ENCODE measurements at regions not wholly inside any gene's neighbourhood (a gene's known extent, or its start where the extent isn't known, plus 50 kb on each side); places are given as distances from the start of the nearest gene placed in this dataset.

DNA sequence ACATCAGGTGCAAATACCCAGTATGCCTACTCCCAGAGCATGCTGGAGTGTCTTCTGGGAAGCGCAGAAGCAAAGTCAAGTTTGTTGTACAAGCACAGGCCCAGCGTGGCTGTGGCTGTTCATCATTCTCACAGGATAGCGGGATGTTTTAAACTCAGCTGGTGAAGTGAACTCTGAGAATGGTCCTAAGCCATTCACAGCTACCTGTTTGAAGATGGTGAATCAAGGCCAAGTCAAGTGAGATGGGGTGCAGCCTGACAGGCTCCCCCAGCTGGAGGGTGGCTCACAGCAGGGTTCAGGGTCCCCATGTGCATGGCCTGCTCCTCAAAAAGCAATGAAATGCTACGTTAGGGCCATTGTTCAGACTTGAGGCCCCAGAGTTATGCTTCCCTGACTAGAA lies 304.7 kb upstream of the FOXQ1 start:
- no peak overlapping the region for H3K4me3 ChIP-seq (replicated peaks; ENCODE audit: low read depth, low read length)
- H3K36me3 ChIP-seq (ENCODE audit: control insufficient read depth, insufficient read depth, low read length): no peaks in the 10 kb centered on the region
- DNase-seq (ENCODE audit: extremely low read depth, insufficient read length): no peak
- H3K27me3 ChIP-seq (replicated peaks; ENCODE audit: control insufficient read depth, insufficient read depth, low read length): 0 out of 2 replicates have a peak, but pooled peaks cover 2% of the 10 kb centered on the region
- TF ChIP-seq, protein P1, sequence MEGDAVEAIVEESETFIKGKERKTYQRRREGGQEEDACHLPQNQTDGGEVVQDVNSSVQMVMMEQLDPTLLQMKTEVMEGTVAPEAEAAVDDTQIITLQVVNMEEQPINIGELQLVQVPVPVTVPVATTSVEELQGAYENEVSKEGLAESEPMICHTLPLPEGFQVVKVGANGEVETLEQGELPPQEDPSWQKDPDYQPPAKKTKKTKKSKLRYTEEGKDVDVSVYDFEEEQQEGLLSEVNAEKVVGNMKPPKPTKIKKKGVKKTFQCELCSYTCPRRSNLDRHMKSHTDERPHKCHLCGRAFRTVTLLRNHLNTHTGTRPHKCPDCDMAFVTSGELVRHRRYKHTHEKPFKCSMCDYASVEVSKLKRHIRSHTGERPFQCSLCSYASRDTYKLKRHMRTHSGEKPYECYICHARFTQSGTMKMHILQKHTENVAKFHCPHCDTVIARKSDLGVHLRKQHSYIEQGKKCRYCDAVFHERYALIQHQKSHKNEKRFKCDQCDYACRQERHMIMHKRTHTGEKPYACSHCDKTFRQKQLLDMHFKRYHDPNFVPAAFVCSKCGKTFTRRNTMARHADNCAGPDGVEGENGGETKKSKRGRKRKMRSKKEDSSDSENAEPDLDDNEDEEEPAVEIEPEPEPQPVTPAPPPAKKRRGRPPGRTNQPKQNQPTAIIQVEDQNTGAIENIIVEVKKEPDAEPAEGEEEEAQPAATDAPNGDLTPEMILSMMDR (IDR thresholded peaks at IDR 0.05; ENCODE audit: insufficient read depth, low read length, poor library complexity, severe bottlenecking): no peak

DNA sequence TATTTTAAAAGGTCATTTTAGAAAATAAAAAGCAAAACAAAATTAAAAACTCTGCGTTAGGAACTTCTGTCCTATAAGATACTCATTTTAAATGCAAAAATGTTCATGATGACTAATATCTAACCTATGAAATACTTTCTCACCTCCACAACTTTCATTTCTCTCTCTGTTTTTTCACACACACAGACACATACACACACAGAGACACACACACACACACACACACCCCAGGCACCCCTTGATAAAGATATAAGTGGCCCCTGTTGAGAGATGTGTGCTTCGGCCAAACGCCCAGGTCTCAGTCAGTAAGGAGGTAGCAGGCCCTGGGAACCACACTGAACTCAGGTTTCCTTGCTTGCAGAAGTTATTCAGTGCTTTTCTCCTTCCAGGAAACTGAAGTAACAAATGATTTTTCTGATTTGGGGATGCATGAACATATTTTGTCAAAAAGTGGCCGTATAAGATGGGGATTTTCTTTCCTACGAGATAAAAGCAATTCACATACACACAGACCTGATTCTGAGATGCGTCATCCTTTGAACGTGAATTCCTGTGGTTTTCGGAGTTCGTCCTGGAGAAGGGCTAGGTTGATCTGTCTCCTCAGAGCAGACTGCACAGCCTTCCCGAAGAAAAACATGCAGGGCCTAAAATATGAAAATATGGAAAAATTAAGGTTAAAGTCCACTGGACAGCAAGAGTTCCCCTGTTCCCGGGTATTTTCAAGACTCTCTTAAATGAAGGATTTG lies 306.8 kb upstream of the FOXQ1 start:
- Histone ChIP-seq H3K36me3 (ENCODE audit: control insufficient read depth, insufficient read depth, low read length) (no peaks in the 10 kb centered on the region), H3K4me3 (replicated peaks; ENCODE audit: low read depth, low read length) (no peak overlapping the region), H3K27me3 (replicated peaks; ENCODE audit: control insufficient read depth, insufficient read depth, low read length) (0 out of 2 replicates have a peak, but pooled peaks cover 2% of the 10 kb centered on the region)
- DNase-seq (ENCODE audit: extremely low read depth, insufficient read length): no peak
- TF ChIP-seq, protein P1 (IDR thresholded peaks at IDR 0.05; ENCODE audit: insufficient read depth, low read length, poor library complexity, severe bottlenecking): no peak

DNA sequence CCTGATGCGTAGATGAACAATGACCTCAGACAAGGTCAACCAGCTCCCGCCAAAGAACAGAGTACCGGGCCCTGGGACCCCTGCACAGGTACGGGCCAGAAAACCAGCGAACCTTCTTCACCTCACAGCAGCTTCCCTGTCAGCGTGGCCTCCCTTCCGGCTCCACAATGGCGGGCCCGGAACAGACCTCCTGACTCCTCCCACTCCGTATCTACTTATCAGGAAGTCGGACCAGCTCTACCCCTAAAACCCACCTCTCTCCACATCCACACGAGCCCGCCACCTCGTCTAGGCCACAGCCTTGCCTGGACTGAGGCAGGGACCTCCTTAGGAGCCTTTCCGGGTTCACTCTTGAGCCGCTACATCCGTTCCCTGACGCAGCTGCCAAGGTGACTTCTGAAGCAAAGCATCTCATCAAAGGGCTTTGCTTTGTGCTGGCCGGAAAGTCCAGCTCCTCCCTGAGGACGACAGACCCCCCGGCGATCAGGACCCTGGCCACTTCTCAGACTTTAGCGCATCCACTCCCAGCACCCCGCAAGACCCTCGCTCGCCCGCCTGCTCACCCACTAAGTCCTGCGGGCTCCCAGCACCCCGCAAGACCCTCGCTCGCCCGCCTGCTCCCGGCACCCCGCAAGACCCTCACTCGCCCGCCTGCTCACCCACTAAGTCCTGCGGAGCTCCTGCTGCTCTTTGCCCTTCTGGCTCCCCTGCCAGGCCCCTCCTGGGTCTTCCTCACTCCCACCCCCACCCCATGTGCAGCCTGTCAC lies 308.3 kb upstream of the FOXQ1 start:
- Histone ChIP-seq H3K4me3 (replicated peaks; ENCODE audit: low read depth, low read length) (no peak overlapping the region), H3K36me3 (ENCODE audit: control insufficient read depth, insufficient read depth, low read length) (no peaks in the 10 kb centered on the region), H3K27me3 (replicated peaks; ENCODE audit: control insufficient read depth, insufficient read depth, low read length) (peaks cover 3% of the 10 kb centered on the region; the same call in 1 of the 2 replicates)
- DNase-seq (ENCODE audit: extremely low read depth, insufficient read length): no peak
- TF ChIP-seq, protein P1 (IDR thresholded peaks at IDR 0.05; ENCODE audit: insufficient read depth, low read length, poor library complexity, severe bottlenecking): no peak

DNA sequence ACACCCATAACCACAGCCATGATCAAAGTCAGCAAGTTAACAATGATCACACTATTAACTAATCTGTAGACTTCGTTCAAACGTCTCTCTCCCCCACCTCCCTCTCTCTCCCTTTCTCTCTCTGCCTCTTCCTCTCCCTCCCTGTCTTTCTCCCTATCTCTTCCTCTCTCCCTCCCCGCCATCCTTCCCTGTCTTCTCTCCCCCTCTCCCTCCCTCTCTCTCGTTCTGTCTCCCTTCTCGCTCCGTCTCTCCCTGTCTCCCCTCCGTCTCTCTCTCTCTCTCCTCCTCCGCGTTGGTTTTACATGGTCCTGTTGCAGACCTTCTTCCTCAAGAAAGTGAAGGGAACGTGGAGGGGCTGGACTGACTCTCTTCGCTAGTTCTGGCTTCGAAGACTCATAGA lies 308.9 kb upstream of the FOXQ1 start:
- H3K4me3 ChIP-seq (replicated peaks; ENCODE audit: low read depth, low read length): no peak overlapping the region
- TF ChIP-seq, protein P1 (IDR thresholded peaks at IDR 0.05; ENCODE audit: insufficient read depth, low read length, poor library complexity, severe bottlenecking): no peak
- H3K36me3 ChIP-seq (ENCODE audit: control insufficient read depth, insufficient read depth, low read length): no peaks in the 10 kb centered on the region
- peaks cover 3% of the 10 kb centered on the region; the same call in 1 of the 2 replicates for H3K27me3 ChIP-seq (replicated peaks; ENCODE audit: control insufficient read depth, insufficient read depth, low read length)
- no peak for DNase-seq (ENCODE audit: extremely low read depth, insufficient read length)

DNA sequence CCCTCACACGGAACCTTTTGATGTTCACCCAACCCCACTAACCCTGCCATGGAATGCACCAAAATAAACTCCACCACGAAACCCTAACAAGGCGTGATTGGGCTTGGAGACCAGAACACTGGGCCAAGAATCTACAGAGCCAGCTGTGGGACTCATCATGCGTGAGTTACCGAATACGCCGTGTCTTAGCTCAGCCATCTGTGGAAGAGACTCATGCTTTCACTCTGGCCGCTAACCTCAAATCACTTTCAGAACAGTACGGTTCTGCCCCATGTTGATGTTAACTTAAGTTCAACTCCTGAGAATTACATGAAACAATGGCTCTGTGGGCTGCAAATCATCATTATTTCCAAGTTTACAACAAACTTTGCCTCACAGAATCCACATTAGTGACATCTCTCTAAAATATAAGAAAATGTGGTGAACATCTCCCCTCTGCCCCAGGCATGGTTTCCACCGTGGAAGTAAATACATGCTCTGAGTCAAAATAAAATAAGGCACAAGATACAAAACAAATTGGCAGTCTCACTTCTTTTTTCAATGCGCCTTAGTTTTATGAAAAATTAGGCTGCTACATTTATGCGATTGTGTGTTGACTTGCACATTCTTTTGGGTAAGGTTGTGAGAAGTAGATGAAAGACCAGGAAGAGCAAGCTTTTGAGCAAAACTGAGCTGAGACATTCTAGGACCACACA lies 308.9 kb upstream of the EXOC2 start:
- DNase-seq (ENCODE audit: extremely low read depth, insufficient read length): peak; percentile 66
- no peaks in the 10 kb centered on the region for H3K36me3 ChIP-seq (ENCODE audit: control insufficient read depth, insufficient read depth, low read length)
- peaks cover 1% of the 10 kb centered on the region for H3K27me3 ChIP-seq (replicated peaks; ENCODE audit: control insufficient read depth, insufficient read depth, low read length)
- H3K4me3 ChIP-seq (replicated peaks; ENCODE audit: low read depth, low read length): no peak overlapping the region
- TF ChIP-seq, protein P1 (IDR thresholded peaks at IDR 0.05; ENCODE audit: insufficient read depth, low read length, poor library complexity, severe bottlenecking): no peak
